ENCODE measurements at regions not wholly inside any gene's neighbourhood (a gene's known extent, or its start where the extent isn't known, plus 50 kb on each side); places are given as distances from the start of the nearest gene placed in this dataset.

DNA sequence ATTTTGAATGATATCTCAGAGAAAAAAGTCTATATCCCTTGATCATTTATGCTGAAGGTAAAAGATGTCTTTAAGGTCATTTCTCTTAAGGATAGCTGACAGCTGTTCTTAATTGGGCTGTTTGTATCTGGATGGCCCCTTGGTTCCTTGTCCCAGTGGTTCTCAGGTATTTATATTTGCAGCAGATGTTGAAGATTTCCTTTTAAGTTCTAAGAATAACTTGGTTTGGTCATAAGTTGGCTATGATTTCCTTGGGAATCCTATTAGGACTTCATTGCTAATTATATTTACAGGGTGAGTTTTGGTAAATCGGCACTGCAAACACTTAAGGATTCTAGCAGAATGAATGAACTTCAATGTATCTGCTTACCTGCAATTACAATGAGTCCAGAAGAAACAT is 460.4 kb upstream of the SGO1 start:
- no peak overlapping the region for H3K4me3 Mint-ChIP-seq
- Histone ChIP-seq H4K91ac (ENCODE audit: insufficient read length, low read depth, low read length) (no peak overlapping the region), H3K18ac (ENCODE audit: insufficient read length, low read depth, low read length) (no peak overlapping the region), H3K4me2 (ENCODE audit: insufficient read depth, insufficient read length, low read length) (no peak overlapping the region), H3K4ac (ENCODE audit: low read depth, low read length) (no peak overlapping the region), H4K20me1 (ENCODE audit: control insufficient read depth, insufficient read depth, insufficient read length) (no peaks in the 10 kb centered on the region), H3K79me1 (ENCODE audit: insufficient read depth, low read depth, low read length, poor library complexity, severe bottlenecking) (no peaks in the 10 kb centered on the region), H3K23me2 (ENCODE audit: insufficient read length, low read depth, low read length, poor library complexity, severe bottlenecking) (no peaks in the 10 kb centered on the region), H2BK20ac (ENCODE audit: low read depth, low read length, poor library complexity, severe bottlenecking) (no peak overlapping the region), H3K79me2 (ENCODE audit: insufficient read depth, low read length) (no peaks in the 10 kb centered on the region), H3T11ph (ENCODE audit: low read length) (no peak overlapping the region), H3K14ac (ENCODE audit: insufficient read depth, low read length) (no peak overlapping the region), H3K27me3 (ENCODE audit: insufficient read depth, low read length) (no peaks in the 10 kb centered on the region), H3K56ac (ENCODE audit: insufficient read length, low read depth, low read length) (no peak overlapping the region), H3K9ac (ENCODE audit: extremely low read depth, insufficient read length, low read length) (no peak overlapping the region), H2BK5ac (ENCODE audit: insufficient read length, low read length) (no peak overlapping the region), H4K5ac (ENCODE audit: insufficient read length, low read depth, low read length) (no peak overlapping the region), H3K4me1 (ENCODE audit: insufficient read depth, low read length) (no peaks in the 10 kb centered on the region), H2BK12ac (ENCODE audit: insufficient read length, low read depth, low read length) (no peak overlapping the region), H3K27ac (ENCODE audit: insufficient read length, low read depth, low read length) (no peak overlapping the region), H2AFZ (ENCODE audit: low read length) (no peak overlapping the region), H3K9me3 (ENCODE audit: control insufficient read depth, low read depth, low read length) (no peaks in the 10 kb centered on the region), H3K23ac (ENCODE audit: insufficient read length, low read depth, low read length) (no peak overlapping the region), H2AK5ac (ENCODE audit: insufficient read length, low read length) (no peak overlapping the region), H2BK15ac (ENCODE audit: low read depth, low read length) (no peak overlapping the region), H4K8ac (replicated peaks; ENCODE audit: insufficient read length, low read depth, low read length) (no peak overlapping the region), H2BK120ac (ENCODE audit: low read depth, low read length, poor library complexity, severe bottlenecking) (no peak overlapping the region)
- H3K27ac Mint-ChIP-seq: no peak overlapping the region
- H3K4me1 Mint-ChIP-seq: no peaks in the 10 kb centered on the region
- H3K9me3 Mint-ChIP-seq: no peaks in the 10 kb centered on the region
- H3K27me3 Mint-ChIP-seq (ENCODE audit: low read depth): no peaks in the 10 kb centered on the region
- DNase-seq: no peak
- no CpG with 5 or more reads among the region's 1 CpG for WGBS (ENCODE audit: extremely low coverage, insufficient read length, low lambda C conversion rate)
- TF ChIP-seq, protein P1, sequence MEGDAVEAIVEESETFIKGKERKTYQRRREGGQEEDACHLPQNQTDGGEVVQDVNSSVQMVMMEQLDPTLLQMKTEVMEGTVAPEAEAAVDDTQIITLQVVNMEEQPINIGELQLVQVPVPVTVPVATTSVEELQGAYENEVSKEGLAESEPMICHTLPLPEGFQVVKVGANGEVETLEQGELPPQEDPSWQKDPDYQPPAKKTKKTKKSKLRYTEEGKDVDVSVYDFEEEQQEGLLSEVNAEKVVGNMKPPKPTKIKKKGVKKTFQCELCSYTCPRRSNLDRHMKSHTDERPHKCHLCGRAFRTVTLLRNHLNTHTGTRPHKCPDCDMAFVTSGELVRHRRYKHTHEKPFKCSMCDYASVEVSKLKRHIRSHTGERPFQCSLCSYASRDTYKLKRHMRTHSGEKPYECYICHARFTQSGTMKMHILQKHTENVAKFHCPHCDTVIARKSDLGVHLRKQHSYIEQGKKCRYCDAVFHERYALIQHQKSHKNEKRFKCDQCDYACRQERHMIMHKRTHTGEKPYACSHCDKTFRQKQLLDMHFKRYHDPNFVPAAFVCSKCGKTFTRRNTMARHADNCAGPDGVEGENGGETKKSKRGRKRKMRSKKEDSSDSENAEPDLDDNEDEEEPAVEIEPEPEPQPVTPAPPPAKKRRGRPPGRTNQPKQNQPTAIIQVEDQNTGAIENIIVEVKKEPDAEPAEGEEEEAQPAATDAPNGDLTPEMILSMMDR (conservative IDR thresholded peaks at IDR 0.05): no peak
- no peaks in the 10 kb centered on the region for H3K36me3 Mint-ChIP-seq (ENCODE audit: insufficient read depth in 1 of 3, low read depth in 3 of 3)

Data from H9 (cell line).